IPS-11a (cell line): ENCODE measurements at regions not wholly inside any gene's neighbourhood (a gene's known extent, or its start where the extent isn't known, plus 50 kb on each side); places are given as distances from the start of the nearest gene placed in this dataset.

Experiments
- H3K4me3 ChIP-seq: one replicate; pipeline ENCODE4 v1.5.1; 2013; ENCODE audit warnings: low read depth, low read length, control low read depth

DNA sequence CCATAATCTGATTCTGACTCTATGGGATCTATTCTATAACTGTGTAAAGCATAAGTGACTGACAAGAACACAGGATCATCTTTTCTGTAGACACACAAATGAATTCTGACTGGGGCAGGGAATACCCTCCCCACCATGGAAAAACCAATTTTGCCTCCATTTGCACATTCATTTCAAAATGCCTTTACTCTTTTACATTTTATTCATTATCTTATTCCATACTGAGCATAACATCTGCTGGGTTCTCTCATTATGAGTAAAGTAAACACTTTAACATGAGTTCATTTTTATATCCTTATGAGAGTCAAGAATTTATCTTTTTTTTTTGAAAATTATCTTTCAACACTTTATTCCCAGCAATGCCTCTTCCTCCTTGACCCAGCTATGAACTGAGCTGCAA is 163.5 kb downstream of the RNF152 start:
- H3K4me3 ChIP-seq = no peak overlapping the region

DNA sequence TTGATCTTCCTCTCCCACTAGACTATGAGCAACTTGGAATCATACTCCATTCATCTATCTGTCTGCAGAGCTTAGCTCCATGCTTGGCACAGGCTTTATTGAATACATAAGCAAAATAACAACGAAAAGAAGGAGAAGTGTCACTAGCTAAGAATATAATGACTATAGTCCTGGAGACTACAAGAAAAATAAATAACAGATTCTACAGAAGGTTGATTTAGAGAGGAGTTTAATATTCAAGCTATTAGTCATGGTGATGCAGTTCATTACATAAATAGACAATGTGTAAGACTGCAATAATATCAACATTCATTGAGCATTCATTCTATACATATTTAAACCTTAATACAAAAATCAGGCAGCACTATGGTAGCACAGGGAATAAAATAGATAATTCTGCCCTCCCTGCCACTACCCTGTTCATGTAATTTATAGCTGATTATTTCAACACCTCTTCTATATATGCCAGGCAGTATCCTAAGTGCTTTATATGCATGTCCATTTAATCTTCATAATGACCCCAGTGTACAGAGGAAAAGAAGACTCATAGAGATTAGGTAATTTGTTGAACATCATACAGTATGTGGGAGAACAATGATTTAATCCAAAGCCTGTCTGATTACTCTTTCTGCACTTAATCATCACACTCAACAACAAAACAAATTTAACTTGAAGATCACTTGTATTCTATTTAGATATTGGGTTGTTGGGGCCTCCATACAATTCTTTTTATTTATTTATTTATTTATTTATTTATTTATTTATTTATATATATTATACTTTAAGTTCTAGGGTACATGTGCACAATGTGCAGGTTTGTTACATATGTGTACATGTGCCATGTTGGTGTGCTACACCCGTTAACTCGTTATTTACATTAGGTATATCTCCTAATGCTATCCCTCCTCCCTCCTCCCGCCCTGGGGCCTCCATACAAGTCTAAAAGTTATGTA is 165.3 kb downstream of the RNF152 start:
- no peak overlapping the region for H3K4me3 ChIP-seq

DNA sequence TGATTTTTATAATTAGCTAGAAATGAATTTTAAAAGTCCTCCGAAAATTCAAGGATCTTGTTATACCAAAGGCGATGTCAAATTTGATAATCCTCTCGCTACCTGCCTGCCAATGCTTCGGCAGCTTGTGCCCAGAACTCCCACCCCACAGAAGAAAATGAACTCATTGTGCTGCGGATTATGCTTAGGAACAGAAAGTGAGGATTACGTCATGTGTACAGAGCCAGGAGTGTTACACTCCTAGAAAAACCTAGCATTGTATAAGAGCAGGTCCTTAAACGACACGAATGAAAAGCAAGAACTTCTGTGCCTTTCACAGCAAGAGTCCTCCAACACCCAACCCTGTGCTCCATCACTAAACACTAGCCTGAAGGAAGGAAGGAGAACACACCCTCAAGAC is 168.3 kb downstream of the RNF152 start:
- no peak overlapping the region for H3K4me3 ChIP-seq

DNA sequence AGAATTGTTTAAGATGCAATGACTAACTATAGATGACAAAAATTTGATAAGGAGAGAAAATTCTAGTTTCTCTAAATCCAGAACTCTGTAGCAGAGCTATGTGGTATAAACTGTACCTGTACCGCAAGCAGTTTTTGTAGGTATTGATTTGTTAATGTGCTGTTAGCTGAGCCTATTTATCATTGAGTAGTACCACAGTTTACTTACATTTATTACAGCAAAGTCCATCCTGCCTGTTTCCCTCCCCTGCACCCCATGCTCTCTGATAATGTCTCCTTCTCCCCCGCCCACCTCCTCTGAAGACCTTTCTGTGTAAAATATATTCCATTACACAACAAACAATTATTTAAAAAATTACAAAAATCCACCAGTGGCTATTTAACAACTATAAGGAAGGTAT is 170.6 kb downstream of the RNF152 start:
- H3K4me3 ChIP-seq = no peak overlapping the region

DNA sequence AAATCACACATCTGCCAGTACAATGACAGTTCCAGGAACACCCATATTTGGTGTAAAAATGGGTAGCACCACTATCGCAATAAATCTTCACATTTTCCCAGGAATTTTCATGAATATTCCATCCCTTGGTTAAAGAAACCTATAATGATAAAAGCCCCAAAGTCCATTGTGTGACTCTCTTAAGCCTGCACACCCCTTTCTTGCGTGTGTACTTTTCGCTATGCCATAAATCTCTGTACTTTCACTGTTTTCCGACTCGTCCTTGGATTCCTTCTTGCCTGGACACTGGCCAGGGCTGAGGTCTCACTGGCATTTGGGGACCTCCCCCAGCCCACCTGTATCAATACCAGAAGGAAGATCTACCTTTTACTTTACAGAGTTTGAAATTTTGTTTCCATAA is 172.3 kb downstream of the RNF152 start:
- H3K4me3 ChIP-seq = no peak overlapping the region

DNA sequence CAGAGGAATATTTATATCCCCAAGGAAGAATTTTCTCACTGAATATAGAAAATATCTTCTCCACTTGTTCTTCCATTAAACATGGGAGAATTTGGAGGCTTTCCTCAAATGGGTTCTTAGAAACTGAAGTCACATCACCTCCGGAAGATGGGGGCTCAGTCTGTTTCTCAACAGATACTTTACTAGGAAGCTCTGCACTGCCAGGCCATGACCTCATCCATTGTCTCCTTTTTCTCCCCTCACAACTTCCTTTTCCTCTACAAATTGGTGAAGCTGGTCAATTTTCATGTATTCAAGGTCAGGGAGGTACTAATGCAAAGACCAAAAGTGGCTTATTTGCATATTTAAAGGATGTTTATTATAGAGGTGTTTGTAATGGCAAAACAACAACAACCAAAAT is 173.1 kb downstream of the RNF152 start:
- H3K4me3 ChIP-seq = no peak overlapping the region

DNA sequence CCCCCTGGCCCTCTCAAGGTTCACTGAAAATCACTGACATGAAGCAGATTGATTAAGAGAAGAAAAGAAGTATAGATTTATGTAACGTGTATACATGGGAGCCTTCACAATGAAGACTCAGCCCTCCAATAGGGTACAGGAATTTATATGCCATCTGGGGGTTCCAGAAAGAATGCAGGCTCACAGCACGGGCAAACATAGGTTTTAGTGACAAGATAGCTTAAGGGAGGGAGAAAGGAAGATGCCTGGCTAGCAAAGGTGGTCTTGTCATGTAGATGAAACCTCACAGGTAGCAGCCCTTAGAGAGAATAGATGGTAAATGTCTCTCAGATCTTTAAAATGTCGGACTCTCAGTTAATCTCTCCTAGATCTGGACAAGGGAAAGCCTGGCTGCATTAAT is 173.9 kb downstream of the RNF152 start:
- H3K4me3 ChIP-seq = no peak overlapping the region

DNA sequence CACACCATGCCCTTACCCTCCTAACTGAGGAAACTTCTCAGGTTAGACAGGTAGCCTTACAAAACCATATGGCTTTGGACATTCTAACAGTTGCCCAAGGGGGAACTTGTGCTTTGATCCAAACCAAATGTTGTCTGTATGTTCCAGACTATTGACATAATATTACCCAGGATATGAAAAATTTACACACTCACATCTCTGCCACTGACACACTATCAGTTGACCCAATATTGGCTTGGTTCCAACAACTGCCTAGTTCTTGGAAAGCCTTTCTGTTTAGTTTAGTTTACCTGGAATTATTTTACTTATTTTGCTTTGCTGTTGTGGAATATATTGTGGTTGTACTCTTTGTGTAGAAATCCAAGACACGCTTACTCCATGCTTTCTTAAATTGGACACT is 178.4 kb downstream of the RNF152 start:
- no peak overlapping the region for H3K4me3 ChIP-seq

DNA sequence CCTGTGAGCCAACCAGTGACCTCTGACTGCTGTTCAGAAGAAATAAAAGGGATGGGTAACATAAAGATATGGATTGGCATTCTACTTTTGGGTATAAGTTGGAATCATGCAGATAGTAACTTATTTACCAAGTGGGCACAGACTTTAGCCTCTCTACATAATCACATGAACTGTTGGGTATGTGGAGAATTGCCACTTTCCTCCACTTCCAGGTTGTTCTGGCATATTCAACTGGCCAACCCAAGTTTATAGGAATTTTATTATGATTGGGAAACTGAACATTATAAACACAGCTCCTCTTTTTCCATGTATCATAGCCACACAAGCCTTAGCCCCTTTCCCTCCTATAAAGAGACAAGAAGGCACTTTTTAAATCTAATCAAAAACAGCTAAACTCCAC is 179.3 kb downstream of the RNF152 start:
- H3K4me3 ChIP-seq = no peak overlapping the region

DNA sequence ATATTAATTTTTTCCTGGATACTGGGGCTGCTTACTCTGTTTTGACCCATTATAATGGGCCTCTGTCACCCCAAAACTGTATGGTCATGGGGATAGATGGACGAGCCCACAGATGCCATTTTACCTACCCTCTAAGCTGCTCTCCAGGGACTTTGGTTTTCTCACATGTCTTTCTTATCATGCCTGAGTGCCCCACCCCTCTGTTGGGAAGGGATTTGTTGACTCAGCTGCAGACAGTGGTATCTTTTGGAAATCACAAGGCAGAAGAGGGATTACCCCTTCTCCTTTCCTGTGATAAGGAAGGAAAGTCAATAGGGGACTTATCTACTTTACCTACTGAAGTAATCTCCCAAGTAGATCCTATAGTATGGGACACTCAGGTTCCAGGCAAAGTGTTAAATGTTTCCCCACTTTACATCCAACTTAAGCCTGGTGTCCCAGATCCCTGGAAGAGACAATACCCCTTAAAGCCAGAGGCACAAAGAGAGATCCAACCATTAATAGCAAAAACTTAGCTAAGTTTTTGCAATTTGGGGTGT is 182.7 kb downstream of the RNF152 start:
- no peak overlapping the region for H3K4me3 ChIP-seq

DNA sequence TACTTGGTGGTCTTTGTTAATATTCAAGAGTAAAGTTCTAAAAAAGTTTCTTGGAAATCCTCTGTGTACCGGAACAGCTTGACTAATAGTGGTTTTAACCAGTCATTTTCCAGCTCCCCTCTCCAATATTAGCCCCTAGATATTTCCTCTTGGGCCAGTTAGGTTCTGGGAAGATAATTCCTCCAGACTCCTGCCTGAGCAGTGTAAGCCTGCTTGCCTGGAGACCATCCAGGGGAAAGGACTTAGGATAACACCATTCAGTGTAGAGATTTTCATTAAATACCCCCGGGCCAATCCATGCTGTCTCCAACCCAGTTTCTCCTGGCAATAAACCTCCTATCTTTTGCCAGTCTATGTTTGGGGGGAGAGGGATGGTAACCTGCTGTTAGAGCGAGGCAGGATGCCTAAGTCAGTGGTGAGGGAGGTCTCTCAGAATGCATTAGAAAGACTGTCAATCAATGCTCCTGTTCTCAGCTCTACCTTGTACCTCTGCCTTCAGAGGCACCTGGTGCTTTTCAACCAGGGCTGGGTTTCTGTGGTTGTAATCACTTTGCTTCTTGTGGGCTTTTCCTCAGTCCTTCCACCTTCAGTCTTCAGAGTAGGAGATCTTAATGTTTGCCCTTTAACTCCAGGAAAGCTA is 186.4 kb downstream of the RNF152 start:
- H3K4me3 ChIP-seq = no peak overlapping the region

DNA sequence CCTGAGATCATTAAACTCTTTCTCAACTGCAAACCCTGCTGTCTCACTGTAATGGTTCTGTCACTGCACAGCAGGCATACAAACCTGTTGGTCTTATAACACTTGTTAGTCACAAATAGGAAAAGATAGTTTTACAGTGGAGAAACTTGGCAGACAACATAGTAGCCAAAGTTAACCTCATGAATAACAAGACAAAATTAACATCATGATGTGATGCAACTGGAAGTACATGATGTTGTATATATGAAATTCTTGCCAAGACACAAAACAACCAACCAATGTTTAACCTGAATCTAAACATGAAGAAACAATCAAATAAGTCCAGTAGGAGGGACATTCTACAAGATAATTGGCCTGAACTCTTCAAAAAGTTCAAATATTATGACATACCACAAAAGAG is 189.3 kb downstream of the RNF152 start:
- H3K4me3 ChIP-seq = no peak overlapping the region

DNA sequence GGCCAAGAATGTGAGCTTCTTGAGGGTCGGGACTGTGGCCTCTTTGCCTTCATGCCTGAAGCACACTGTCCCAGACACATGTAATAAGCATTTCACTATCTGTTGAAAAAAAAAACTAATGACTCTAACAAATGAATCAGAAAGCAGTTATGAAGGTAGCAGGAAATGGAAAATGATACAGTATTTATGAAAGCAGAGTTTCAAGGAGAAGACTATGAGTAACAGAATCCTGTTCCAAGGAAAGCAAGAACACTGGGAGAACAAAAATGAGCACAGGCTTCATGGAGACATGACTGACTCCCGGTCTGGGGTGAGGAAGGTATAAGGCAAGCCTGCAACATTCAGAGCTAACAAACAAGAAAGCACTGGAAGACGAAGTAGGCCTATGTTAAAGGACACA is 190.8 kb downstream of the RNF152 start:
- H3K4me3 ChIP-seq = no peak overlapping the region

DNA sequence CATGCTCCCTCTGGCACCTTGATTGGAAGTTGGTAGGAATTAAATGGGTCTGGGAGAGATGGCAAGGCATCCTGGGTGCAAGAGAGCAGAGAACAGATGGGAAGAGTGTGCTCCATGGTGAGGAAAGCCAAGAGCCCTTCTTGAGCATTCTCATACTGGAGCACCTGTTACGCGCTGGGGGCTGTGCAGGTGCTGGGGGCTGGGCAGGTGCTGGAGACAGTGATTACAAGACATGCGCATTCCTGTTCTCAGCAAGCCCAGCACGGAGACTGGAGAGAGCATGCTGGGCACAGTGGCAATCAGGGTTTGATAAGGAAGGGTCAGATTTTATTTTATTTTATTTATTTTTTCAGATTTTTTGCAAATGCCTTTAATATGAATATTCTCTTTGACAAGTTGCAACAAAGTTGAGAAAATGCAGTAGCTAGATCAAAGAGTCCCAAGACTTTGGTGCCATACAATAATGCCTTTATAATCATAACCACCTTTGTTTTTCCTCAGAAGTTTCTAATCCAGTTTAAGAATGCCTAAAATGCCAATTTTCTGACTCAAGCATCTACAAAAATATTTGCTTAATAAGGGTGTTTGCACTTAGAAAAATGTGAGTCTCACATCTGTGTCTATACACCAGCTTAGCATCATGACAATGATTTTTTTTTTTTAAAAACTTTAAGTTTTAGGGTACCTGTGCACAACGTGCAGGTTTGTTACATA is 193.3 kb downstream of the RNF152 start:
- no peak overlapping the region for H3K4me3 ChIP-seq

DNA sequence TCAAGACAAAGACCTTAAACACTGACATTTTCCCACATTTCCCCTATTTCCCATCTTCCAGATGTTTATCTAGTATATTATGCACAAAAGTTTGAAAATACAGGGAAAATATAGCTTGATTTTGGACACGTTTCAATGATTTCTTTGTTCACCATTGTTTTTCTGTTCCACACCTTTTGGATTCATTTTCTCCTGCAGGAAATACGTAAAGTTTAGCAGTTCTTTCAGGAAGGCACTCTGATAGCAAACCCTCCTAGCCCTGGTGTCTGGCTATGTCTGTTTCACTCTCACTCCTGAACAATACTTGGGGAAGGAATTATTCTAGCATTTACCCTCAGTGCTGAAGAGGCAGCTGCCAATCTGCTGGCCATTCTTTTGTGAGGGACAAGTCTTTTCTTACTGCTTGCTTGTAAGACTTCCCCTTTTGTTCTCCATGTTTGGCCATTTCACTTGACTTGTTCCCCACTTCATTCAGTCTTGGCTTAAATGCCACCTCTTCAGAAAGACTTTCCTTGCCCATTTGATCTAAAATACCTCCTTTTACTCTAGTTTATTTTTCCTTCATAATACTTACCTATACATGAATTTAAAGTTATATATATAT is 195.4 kb downstream of the RNF152 start:
- no peak overlapping the region for H3K4me3 ChIP-seq

DNA sequence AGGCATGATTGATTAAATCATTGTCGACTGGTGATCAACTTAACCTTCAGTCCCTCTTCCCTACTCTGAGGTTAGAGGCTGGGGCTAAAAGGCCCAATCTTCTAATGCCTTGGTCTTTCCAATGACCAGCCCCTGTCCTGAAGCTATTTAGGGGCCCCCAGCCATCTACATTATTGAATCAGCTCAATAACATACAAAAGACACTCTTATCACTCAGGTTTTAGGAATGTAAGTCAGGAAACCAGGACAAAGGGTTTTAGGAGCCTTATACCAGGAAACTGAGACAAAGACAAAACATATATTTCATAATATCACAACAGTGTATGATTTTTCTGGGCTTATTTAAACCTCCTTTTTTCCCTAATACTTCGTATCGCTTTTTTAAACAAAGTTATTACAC is 198.6 kb downstream of the RNF152 start:
- H3K4me3 ChIP-seq = no peak overlapping the region

DNA sequence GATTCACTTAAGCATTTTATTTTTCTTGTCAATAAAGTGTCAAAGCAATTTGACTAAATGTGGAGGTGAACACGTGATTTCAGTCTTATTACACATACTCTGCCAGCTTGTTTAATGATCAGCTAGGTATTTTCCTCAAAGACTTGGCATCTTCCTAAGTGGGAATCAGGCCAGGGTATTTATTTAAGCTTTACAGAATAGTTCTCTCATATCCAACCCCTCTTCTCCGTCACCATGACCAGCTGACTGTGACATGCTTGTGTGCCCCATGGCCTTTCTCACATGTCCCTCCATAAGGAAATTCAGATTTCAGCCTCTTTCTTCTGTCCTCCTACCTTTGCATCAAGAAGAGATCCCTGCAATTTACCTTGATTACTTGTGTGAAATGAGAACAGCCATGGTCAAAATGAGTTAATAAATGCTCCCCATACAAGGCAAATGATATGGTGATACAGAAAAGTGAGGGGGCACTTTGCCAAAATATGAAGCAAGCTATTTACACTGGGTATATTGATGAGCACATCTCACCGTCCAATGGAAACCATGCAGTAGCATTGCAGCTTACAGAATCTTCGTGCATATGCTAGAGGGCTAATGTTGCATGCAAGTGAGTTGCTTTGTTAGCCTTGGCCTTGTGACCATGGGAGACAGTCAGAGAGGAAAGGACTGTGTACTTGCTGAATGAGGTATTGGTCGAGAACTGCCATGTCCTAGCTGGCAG is 202.2 kb downstream of the RNF152 start:
- no peak overlapping the region for H3K4me3 ChIP-seq

DNA sequence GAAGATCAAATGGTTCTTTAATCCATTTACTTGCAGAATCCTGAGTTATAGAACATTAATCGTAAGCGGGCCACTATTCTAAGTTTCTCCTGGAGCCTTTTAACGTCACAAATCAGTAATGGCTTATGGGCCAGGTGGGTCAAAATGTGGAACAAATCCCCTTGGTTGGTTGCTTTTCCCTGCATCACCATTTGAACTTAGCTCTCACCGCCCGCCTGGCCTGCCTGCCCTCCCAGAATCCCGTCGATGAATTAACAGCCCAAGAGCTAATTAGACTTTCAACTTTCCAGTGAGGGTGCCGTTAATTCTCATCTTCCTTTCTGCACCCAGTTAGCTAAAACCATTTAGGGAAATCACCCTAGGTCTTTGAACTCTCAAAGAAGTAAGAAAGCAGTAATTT is 205.5 kb downstream of the RNF152 start:
- no peak overlapping the region for H3K4me3 ChIP-seq

DNA sequence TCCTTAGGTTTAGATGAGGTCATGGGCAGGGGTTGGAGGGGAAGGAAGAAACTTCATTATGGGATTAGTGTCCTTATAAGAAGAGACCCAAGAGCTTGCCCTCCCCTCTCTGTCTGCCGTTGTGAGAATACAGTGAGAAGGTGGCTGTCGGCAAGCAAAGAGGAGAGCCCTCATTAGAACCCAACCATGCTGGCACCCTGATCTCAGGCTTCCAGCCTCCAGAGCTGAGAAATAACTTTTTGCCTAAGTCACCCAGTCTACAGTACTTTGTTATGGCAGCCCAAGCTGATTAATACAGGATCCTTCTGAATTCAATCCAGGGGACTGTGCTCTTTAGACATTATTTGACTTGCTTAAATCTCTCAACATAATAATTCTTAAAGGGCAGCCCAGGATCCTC is 209.0 kb downstream of the RNF152 start:
- no peak overlapping the region for H3K4me3 ChIP-seq

DNA sequence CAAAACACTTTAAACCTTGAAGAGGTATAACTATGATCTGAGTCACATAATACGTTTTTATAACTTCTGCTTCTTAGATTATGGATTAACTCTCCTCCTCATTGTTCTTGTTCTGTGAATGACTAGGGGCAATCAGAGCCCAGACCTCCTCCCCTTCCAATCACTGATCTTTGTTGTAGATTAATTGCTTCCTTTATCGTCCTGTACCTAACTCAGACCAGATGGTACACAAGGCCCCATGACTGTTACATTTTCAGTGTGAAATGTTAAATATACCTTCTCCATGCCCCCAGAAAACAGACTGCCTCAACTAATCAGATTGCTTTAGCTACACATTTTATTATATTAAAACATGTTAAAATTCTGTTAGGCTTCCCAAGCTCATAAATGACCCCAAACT is 211.7 kb downstream of the RNF152 start:
- no peak overlapping the region for H3K4me3 ChIP-seq

DNA sequence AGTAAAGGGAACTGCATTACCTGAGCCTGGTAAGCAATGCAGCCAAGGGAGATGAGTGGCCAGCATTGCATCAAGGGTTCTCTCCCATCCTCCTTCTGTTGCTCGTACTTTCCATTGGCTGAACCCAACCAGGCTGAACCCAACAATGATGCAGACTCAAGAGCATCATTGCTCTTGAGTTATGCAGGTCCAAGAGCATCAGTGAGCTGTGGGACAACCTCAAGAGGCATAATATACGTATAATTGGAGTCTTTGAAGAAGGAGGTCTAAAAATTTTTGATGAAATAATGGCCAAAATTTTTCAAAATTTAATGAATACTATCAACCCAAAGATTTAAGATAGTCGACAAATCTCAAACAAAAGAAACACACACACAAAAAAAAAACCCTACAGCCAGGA is 213.0 kb downstream of the RNF152 start:
- H3K4me3 ChIP-seq = no peak overlapping the region
